ENCODE measurements at regions not wholly inside any gene's neighbourhood (a gene's known extent, or its start where the extent isn't known, plus 50 kb on each side); places are given as distances from the start of the nearest gene placed in this dataset.

DNA sequence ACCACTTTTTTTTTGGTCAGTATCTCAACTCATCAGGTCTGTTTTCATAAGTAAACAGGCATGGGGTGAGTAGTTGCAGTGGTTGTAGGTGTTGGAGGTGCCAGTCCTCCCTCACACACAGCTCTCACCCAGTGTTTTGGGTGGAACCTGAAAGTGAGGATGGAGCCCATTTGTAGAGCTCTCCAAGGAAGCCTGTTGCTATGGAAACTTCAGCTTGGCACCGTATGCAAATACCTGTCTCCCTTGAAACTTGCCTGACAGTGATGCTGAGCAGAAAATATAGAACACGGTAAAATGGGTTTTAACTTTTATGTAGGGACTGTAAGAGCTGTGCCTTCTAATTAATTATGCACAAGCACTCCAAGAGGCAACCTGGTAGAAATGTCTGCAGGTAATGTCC lies 214.1 kb downstream of the AJAP1 start:
- DNase-seq (ENCODE audit: low spot score), result no peak

- DNase-seq (ENCODE audit: low spot score), result no peak
These were observed 202.0 kb downstream of the AJAP1 start for GRCh38 chr1:4856396-4856795.

DNA sequence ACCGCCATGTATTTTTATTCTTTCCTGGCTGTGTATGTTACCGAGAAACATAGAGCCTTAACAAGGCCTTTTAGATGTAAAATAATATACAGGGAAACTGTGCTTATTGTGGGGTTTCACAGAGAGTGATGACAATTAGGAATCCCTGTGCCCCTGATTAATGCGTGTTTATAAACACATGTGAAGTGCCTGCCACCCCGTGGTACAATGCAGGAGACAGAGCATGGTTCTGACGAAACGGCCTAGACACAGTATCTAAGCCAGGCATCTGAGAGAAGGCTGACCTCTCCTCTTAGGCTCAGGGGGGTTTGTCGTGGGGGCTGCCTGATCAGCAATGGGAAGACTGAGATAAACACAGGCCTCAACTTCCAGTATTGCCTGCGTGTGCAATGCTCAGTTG lies 200.0 kb downstream of the AJAP1 start:
- DNase-seq (ENCODE audit: low spot score), result no peak

DNA sequence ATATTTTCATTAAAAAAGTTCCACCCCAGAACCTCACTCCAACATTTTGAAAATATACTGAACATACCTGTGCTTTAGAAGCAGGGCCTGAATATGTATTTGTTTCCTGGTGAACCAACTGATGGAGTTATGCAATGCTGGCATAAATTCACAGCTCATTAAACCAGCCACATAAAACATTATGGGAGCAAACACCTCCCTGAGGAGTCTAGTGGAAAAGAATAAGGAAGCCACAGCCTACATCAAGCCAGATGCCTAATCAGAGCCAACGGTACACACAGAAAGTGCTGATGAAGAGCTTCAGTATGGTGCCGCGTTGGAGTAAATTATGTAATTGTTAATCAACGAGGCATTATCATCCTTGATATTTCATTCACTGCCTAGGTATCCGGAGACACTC lies 199.5 kb downstream of the AJAP1 start:
- DNase-seq (ENCODE audit: low spot score), result no peak

DNA sequence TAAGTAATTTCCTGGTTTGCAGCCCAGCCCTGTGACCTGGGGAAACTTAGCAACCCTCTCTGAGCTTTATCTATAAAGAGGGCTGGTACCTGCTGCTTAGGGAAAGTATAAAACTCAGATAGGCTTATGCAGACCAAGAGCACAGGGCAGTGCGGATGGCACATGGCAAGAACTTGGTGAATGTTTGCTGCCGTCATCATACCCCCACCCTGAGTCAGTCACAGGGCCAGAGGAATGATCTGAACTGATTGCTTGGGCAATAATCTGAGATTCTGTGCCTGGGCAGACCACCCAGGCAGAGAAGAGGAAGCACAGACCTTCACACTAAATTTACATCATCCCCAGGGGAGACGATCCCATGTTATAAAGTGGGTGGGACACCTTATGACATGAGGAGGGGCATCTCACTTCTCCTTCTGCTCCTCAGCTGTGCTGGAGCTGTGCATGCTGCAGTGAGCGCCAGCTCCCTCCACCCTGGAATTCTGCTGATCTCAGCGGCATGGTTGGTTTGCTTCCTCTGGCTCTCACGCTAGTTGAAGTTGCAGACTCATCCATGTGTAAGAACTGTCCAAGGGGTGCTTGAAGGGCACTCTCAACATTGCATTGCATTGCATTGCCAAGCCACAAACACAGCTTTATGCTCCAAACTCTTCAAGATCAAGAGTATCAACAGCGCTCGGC lies 197.1 kb downstream of the AJAP1 start:
- DNase-seq (ENCODE audit: low spot score), result no peak

GRCh38 chr1:4848431-4848830 lies 194.0 kb downstream of the AJAP1 start:
- DNase-seq (ENCODE audit: low spot score), result no peak

DNA sequence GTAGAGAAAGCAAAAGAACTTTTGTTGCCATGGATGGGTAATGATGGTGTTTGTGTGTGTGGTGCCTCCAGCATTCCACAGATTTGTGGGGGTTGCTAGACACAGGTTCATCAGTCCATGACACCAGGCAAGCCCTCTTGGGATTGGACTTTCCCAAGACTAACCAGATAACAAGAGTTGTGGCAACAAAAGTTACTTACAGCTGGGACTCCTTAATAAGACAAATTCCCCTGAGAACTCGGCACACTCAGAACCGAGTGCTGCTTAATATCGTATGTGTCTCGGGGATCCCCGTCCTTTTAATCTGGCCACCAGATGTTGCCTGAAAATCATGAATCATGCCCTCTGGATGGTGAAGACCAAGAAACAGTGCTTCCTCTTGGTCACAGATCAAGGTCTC lies 193.3 kb downstream of the AJAP1 start:
- no peak for DNase-seq (ENCODE audit: low spot score)

Measured in left forelimb (tissue), 1 donor.